Left cardiac atrium (tissue), 4 donors: ENCODE measurements at regions not wholly inside any gene's neighbourhood (a gene's known extent, or its start where the extent isn't known, plus 50 kb on each side); places are given as distances from the start of the nearest gene placed in this dataset.

Source experiments
- ATAC-seq, 2 donors: fragments of 200-7000 bp; cut with Tn5 transposase; one replicate each; pipeline ENCODE4 v1.9.1; 2020; ENCODE audit warnings: mild to moderate bottlenecking in 2 of 2, moderate library complexity in 2 of 2
- DNase-seq: peaks from one replicate; pipeline ENCODE4 v3.0.0-alpha.2; 2020
- intact Hi-C, 2 donors: fragments of 100-400 bp; cut with DNase I; formaldehyde crosslinking; loops; one replicate each; pipeline versions ENCODE4 v1.14.1 to v1.15.1; 2022 to 2023
- donor health status: DM: no; HTN: yes; CAD: no.
- donor health status: DM: no; HTN: yes; CAD: no; lungs with severe emphysema.
- donor health status: DM: yes; HTN: yes; CAD: no.
- donor health status: Dilated cardiomyopathy.

GRCh38 chr3:81931265-81932251 is 170.1 kb upstream of the GBE1 start:
- DNase-seq (no peak), ATAC-seq (no peak)
- intact Hi-C loops, result no loop called here

DNA sequence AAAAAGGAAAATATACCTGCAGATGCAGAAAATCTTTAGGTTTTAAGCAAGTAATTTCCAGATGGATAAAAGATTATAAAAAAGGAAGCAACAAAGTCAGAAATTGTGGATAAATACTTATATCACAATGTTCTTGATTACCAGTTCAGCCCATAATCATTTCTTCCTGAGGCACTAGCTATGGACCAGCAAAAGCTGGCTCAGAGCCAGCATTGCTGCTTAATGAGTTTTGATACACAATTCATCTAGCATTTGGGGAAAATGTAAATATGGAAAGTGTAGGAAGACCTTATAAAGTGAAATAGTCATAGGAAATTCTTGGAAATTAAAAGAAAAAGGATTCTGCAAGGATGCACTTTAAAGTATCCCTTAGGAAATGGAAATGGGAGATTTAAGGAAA is 168.3 kb upstream of the GBE1 start:
- intact Hi-C loops, result no loop called here
- ATAC-seq (no peak), DNase-seq (peak; percentile 22)

GRCh38 chr3:81927811-81928210 is 166.4 kb upstream of the GBE1 start:
- intact Hi-C loops, result no loop called here

GRCh38 chr3:81925385-81925784 is 163.9 kb upstream of the GBE1 start:
- intact Hi-C loops, result no loop called here
- DNase-seq, result no peak
- ATAC-seq, result no peak

More at GRCh38 chr3:81927811-81928210, 166.4 kb upstream of the GBE1 start:
- ATAC-seq, result no peak
- DNase-seq, result no peak

DNA sequence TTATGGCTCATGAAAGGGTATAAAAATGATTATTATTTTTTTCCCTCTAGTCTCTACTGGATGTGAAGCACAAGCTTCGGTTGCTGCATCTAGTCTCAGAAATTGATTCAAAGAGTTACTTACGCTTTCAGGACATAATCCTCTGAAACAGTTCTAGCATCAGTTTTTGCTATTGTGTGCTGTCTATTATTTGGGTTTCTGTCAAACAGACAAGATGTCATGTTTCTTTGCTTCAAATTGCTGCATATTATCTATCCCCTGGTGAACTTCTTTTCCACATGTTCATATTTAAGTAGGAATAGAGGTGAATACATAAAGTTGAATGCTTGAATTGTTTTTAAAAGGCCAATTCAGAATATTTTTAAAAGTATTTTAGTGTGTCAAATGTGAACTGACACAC is 161.6 kb upstream of the GBE1 start:
- ATAC-seq, result no peak
- intact Hi-C loops, result no loop called here

GRCh38 chr3:81922404-81922803 is 161.0 kb upstream of the GBE1 start:
- intact Hi-C loops, result no loop called here
- DNase-seq, result no peak
- ATAC-seq, result no peak

More for the DNA sequence above, 161.6 kb upstream of the GBE1 start:
- no peak for DNase-seq

GRCh38 chr3:81920816-81921215 is 159.4 kb upstream of the GBE1 start:
- DNase-seq, result no peak
- ATAC-seq, result no peak
- intact Hi-C loops, result no loop called here

DNA sequence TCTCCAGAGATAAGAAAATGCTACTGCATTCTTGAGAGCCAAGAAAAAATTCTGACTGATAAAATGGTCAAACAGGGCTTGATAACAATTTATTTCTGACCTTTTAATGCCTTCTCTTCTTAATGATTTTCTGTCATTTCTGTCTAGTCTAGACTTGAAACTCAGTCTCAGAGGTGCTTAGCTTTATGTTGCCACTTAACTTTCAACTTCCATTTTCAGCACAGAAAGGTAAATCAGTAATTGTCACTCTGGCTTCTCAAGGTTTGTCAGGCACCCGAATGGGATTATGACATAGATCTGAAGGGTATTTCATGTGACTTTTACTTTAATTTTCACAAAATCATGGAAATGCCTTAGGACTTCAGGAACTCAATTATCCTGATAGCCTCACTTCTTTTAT is 155.4 kb upstream of the GBE1 start:
- intact Hi-C loops, result no loop called here

GRCh38 chr3:81913886-81914663 is 152.6 kb upstream of the GBE1 start:
- no peak for ATAC-seq
- intact Hi-C loops, result loop anchor here in 1 of 2 donors (5.0 kb wide), 1 partner anchor 218 kb away; no protein-coding TSS in a partner anchor

More for the DNA sequence above, 155.4 kb upstream of the GBE1 start:
- DNase-seq (no peak), ATAC-seq (no peak)

DNA sequence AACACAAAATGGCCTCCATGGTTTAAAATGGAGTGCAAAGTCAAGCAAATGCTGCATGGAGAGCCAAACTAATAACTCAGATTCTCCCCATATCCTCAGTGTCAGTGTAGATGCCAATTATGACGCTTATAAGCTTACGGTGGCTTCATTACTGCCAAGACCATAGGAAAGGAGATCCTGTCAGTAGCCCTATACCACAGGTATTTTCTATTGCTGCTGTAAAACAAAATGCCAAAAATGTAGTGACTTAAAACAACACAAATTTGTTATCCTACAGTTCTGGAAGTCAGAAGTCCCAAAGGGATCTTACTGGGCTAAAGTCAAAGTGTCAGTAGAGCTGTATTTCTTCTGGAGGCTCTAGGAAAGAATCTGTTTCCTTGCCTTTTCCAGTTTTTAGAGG is 149.8 kb upstream of the GBE1 start:
- intact Hi-C loops, result loop anchor here in 1 of 2 donors (5.0 kb wide), 1 partner anchor 221 kb away; no protein-coding TSS in a partner anchor
- no peak for ATAC-seq
- DNase-seq, result no peak

More at GRCh38 chr3:81913886-81914663, 152.6 kb upstream of the GBE1 start:
- no peak for DNase-seq

DNA sequence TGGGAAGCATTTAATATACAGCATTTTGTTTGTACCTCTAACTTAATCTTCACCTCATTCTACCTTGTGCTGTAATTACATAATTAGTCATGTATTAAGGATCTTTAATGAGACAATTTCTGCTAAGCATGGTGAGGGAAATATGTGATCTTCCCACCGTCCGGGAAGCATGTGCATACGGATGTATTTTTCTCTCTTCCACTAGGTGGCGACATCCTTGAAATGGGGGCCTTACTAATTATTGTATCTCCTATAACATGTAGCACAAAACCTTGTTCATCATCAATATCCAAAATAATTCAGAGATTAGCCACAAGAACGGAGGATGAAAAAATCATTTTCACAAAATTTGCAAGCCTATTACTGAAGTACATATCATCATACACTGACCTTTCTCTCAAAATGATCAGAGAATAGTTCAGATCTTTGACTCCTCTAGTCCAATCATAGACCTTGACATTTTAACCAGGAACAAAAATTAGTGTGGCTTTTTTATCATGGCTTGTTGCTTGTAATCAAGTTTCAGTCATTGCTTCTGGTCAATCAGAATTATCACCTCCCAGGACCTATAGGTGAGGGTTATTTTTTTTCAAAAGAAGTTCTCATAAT is 148.9 kb upstream of the GBE1 start:
- peak; percentile 30 to 53 for ATAC-seq
- intact Hi-C loops, result loop anchor here in 1 of 2 donors (5.0 kb wide), 1 partner anchor 222 kb away; no protein-coding TSS in a partner anchor
- DNase-seq, result no peak

DNA sequence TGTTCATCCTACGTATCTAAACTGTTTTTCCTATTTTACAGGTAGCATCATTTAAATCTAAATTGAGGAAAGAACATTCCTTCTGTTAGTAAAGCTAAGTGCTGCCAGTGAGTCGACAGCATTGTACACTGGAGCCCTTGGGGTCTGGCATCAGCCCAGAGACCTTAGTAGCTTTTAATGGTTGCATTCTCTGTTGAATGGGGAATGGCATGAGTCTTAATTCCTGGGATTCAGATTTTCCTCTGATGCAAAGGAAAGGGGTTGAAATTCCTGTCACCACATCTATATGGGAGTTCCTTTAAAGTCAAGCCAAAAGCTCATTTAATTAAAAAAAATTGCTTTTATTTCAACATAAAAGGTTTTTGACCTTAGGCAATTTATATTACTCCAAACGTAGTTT is 148.4 kb upstream of the GBE1 start:
- intact Hi-C loops, result loop anchor here in 1 of 2 donors (5.0 kb wide), 1 partner anchor 223 kb away; no protein-coding TSS in a partner anchor
- ATAC-seq (no peak), DNase-seq (no peak)

GRCh38 chr3:81908561-81908960 is 147.1 kb upstream of the GBE1 start:
- intact Hi-C loops, result no loop called here
- no peak for DNase-seq

GRCh38 chr3:81898336-81898735 is 136.9 kb upstream of the GBE1 start:
- ATAC-seq, result no peak
- intact Hi-C loops, result no loop called here
- no peak for DNase-seq

More at GRCh38 chr3:81908561-81908960, 147.1 kb upstream of the GBE1 start:
- ATAC-seq, result no peak

DNA sequence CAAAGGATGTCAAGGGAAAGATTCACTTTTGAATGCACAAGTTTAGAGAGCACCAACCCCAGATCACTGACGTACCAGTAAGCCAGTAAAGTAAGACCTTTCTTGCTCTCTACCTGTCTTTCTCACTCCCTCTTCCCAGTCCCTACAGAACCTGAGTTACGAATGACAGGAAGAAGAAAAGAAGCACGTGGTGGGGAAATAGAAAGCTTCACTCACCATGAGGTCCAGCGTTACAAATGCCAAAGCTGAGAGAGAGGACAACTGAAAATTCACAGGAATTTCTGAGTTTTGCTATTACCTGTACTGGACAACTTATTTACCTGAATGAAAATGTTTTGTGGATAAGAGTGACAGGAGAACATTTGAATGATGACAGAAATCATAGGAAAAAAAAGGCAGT is 133.2 kb upstream of the GBE1 start:
- DNase-seq, result no peak
- intact Hi-C loops, result no loop called here
- no peak for ATAC-seq

DNA sequence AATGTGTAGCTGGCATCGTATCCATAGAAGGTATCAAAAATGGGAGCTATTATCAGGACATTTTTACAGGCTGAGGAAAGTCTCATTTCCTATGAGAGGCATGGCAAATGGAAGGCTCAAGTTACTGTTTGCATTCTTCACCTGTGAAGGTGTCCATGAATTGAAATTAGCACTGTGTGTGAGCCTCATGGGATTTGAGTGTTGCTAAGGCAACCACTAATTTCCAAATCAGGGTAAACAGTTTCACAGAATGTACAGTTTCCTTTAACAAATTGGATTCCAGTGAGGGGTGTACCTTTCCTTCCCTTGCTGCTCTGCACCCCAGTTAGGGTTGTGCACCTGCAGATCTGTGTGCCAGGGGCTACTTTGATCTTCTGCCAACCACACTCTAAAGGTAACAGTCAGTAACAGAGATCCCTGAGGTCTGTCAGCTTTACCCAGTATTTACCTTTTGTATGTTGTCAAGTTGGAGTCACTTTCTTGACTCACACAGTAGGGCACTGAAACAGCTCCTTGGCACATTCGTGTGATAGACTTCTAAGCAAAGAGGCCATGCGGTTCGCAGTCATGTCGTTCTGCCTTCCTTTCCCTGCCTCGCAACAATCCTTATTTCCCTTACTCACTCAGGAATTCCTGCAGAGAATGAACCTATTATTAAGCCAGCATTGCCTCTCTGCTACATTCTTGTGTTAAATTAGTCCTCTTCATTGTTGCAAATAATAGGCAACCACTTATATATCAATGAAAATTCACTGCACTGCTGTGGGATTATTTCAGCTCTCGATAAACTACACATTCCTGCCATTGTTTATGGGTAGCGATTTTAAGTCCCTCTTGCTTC is 129.8 kb upstream of the GBE1 start:
- no peak for ATAC-seq
- no peak for DNase-seq
- intact Hi-C loops, result no loop called here

DNA sequence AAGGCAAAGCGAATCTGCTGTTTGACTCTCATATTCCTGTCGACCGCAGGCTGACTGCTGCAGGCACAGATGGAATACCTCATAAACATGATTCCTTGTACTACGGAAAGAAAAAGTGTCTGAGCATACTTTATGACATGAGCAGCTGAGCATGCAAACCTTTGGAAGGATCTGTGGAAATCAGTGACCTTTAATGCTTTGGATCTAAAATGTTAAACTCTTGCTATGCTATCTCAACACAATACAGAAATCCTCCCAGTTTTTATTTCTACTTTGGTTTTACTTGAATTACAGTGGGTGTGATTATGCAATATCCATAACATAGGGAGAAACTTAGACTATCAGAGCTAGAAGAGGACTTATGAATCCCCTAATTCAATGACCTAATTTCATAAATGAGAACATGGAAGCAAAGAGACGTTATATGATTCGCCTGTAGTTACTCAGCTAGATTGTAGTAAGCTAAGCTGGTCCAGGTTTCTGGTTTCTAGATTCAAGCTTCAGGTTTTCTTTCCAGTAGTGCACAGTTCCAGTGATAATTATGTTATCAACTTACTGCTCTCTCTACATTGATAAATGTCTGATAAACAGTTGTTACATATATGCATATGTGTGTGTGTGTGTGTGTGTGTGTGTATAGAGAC is 127.6 kb upstream of the GBE1 start:
- DNase-seq (no peak), ATAC-seq (no peak)
- intact Hi-C loops, result no loop called here

- ATAC-seq, result no peak
- no peak for DNase-seq
- intact Hi-C loops, result no loop called here
These were observed 126.0 kb upstream of the GBE1 start for GRCh38 chr3:81887448-81887847.
